ENCODE measurements at regions not wholly inside any gene's neighbourhood (a gene's known extent, or its start where the extent isn't known, plus 50 kb on each side); places are given as distances from the start of the nearest gene placed in this dataset.

GRCh38 chr13:83485101-83485500 lies 397.2 kb downstream of the SLITRK1 start:
- TF ChIP-seq EZH2 (IDR thresholded peaks at IDR 0.05) = no peak
- TF ChIP-seq POLR2AphosphoS5 (IDR thresholded peaks at IDR 0.05; ENCODE audit: borderline replicate concordance, low read depth, low read length) = no peak
- TF ChIP-seq FOXP2 (optimal IDR thresholded peaks at IDR 0.05; ENCODE audit: control extremely low read depth, extremely low read length, insufficient read depth) = no peak

All from SK-N-MC (cell line).